HG03460 (cell line): ENCODE measurements at regions not wholly inside any gene's neighbourhood (a gene's known extent, or its start where the extent isn't known, plus 50 kb on each side); places are given as distances from the start of the nearest gene placed in this dataset.
"Not testable (repeated sequence)": the region's sequence is repeated elsewhere in the genome, so short reads cannot be mapped to it uniquely, and the experiment has no call there.

Experiments used
- ATAC-seq: cut with Tn5 transposase; IDR thresholded peaks from one replicate; pipeline ENCODE4 v1.9.1; 2021; ENCODE audit not compliant: unreplicated experiment

- no peak for ATAC-seq
Measured at GRCh38 chrX:63285375-63285774, 65.8 kb downstream of the SPIN4 start.

GRCh38 chrX:63284659-63285058, 66.5 kb downstream of the SPIN4 start:
- no peak for ATAC-seq

DNA sequence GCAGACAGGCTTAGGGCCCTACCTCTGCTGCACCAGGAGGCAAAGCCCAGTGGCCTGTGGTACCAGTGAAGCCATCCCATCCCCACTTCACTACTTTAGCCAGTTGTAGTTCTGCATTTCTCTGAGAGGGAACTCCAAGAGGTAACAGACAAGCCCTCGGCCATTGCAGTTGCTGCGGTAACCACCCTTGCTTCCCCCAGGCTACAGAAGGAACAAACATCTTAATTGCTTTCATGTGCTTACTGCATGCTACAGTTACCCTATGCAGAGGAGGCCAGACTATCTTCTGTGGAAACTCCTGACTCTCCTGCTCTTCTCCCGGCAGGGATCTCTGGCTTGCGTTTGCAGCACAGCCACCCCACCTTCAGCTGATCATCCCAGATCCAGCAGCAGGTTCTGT, 67.8 kb downstream of the SPIN4 start:
- ATAC-seq = no peak

- no peak for ATAC-seq
Measured at GRCh38 chrX:63282828-63283227, 68.3 kb downstream of the SPIN4 start.

DNA sequence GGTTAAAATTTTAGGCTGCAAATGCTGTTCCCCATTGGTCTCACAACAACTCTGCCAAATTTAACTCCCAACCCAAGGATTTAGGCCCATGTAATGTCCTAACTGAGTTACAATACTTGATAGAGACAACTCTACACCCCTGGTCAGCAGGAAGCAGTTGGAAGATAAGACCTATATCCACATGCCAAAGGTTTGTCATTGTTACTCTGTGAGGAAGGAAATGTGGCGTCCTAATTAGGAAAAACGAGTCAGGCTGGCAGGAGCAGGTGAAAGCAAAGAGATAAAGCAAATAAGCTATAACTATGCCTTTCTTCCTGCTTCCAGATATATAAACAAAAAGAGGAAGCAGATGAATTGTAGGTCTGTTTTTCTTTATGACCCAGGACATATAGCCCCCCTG, 69.1 kb downstream of the SPIN4 start:
- ATAC-seq = no peak

DNA sequence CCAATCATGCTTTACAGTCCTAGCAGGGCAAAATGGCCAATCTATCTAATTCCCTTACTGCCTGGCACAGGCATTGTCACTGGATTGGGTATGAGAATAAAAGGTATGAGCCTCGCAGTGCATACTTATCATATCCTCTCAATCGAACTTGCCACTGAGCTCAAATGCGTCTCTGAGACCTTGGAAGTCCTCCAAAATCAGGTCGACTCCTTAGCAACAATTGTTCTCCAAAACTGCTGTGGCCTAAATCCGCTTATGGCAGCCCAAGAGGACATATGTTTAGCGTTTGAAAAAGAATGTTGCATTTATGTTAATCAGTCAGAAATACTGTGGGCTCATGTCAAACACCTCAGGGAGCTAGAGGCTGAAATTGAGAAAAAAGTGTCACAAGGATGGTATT, 69.7 kb downstream of the SPIN4 start:
- no peak for ATAC-seq

GRCh38 chrX:63277394-63277793, 73.7 kb downstream of the SPIN4 start:
- not testable (repeated sequence) for ATAC-seq

GRCh38 chrX:63275127-63275526, 76.0 kb downstream of the SPIN4 start:
- ATAC-seq = no peak

GRCh38 chrX:63270873-63271272, 80.3 kb downstream of the SPIN4 start:
- no peak for ATAC-seq

DNA sequence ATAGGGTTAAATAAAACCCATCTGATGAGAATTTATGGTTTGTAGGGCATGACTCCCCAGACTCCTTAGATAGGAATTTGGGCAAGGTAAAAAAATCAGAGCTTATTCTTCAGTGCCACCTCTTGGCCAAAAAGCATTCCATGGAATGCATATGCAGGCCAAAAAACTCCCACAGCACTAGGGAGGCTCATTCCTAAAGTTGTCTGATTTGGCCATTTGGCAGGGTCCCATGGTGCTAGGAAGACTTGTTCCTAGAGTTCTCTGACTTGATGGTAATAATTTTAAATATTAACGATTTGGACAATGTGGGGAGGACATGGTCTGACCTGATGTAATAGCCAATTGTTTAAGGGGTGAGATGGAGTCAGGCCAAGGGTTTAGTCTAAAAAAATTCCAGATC, 93.0 kb downstream of the SPIN4 start:
- no peak for ATAC-seq

GRCh38 chrX:63250253-63250868, 100.8 kb downstream of the SPIN4 start:
- ATAC-seq = peak; percentile 99

DNA sequence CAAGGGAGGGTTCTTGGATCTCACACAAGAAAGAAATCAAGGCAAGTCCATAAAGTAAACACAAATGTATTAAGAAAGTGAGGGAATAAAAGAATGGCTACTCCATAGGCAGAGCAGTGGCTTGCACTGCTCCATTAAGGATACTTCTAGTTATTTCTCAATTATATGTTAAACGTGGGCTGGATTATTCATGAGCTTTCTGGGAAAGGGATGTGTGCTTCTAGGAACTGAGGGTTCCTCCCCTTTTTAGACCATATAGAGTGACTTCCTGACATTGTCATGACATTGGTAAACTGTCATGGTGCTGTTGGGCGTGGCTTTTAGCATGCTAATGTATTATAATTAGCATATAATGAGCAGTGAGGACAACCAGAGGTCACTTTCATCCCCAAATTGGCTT, 108.4 kb downstream of the SPIN4 start:
- ATAC-seq = not testable (repeated sequence)

- not testable (repeated sequence) for ATAC-seq
Measured at GRCh38 chrX:63235963-63236362, 115.2 kb downstream of the SPIN4 start.

GRCh38 chrX:63233013-63233412, 118.1 kb downstream of the SPIN4 start:
- not testable (repeated sequence) for ATAC-seq

GRCh38 chrX:63218202-63218601, 132.9 kb downstream of the SPIN4 start:
- not testable (repeated sequence) for ATAC-seq

DNA sequence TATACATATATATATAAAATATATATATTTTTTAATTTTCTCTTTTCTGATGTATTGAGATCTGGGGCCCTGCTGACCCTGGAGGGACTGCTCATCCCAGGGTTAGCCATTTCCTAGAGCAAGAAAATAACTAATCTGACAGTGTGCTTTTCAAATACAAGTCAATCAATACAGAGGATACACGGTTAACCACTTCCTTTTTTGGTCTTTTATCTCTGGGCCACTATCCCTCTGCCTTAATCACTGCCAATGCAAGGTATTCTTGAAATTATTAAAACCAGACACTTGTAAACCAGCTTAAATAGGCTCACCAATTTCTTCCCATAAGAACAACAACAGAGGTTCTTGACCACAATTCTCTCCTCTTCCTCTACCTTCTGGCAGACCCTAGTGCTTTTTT, 133.6 kb downstream of the SPIN4 start:
- ATAC-seq = not testable (repeated sequence)

GRCh38 chrX:63209645-63210044, 141.5 kb downstream of the SPIN4 start:
- ATAC-seq = not testable (repeated sequence)

GRCh38 chrX:63209128-63209527, 142.0 kb downstream of the SPIN4 start:
- not testable (repeated sequence) for ATAC-seq

- ATAC-seq = not testable (repeated sequence)
Measured at GRCh38 chrX:63204266-63205074, 146.7 kb downstream of the SPIN4 start.

DNA sequence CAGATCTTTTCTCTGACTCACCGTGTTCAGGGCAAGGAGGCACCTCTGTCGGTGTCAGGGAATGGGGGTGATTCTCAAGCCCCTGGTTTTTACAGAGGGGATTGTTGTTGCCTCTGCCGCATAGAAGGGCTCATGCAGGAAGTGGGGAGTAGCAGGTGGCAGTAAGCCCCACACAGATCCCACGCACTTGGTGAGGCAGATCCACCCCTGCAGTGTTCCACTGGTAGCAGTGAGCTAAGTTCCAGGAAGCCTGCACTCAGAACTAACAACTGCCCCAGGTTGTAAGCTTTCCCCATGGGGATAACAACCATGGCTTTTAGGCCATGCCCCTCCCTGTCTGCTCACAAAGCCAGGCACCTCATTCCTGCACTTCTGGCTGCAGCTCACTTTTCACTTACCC, 149.1 kb downstream of the SPIN4 start:
- ATAC-seq = not testable (repeated sequence)

GRCh38 chrX:63198693-63199092, 152.4 kb downstream of the SPIN4 start:
- ATAC-seq = not testable (repeated sequence)

DNA sequence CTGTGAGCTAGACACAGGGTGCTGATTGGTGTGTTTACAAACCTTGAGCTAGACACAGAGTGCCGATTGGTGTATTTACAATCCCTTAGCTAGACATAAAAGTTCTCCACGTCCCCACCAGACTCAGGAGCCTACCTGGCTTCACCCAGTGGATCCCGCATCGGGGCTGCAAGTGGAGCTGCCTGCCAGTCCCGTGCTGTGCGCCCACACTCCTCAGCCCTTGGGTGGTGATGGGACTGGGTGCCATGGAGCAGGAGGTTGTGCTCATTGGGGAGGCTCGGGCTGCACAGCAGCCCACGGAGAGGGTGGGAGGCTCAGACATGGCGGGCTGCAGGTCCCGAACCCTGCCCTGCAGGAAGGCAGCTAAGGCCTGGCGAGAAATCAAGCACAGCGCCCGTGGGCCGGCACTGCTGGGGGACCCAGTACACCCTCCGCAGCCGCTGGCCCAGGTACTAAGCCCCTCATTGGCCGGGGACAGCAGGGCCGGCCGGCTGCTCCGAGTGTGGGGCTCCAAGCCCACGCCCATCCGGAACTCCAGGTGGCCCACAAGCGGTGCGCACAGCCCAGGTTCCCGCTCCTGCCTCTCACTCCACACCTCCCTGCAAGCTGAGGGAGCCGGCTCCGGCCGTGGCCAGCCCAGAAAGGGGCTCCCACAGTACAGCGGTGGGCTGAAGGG, 158.6 kb downstream of the SPIN4 start:
- not testable (repeated sequence) for ATAC-seq
